Endothelial cell of umbilical vein (primary cell): ENCODE measurements at regions not wholly inside any gene's neighbourhood (a gene's known extent, or its start where the extent isn't known, plus 50 kb on each side); places are given as distances from the start of the nearest gene placed in this dataset.

Experiments
- BruUV-seq: library from RNA; stranded (reverse); fragments of 400-500 nt; replicated peaks from 2 replicates; lab custom pipeline; 2021; lab: Mats Ljungman, UMichigan
- CTCF ChIA-PET: fragments of 300-600, 350-600 bp; sonication (Branson Sonifier 250); formaldehyde crosslinking; loops from one replicate; lab custom pipeline; 2021; ENCODE audit warnings: antibody characterized with exemption, inconsistent platforms; lab: Charles Lee
- POLR2A ChIA-PET: fragments of 300-600, 350-600 bp; sonication (Branson Sonifier 250); formaldehyde crosslinking; loops from one replicate; lab custom pipeline; 2021; ENCODE audit warnings: antibody characterized with exemption, inconsistent platforms; lab: Charles Lee
- DNase-seq: peaks from one replicate; pipeline ENCODE4 v3.0.0-alpha.2; 2011; ENCODE audit warnings: low read depth, low spot score
- FAIRE-seq: peaks from 2 replicates; lab custom pipeline; 2011; peaks lifted over from hg19 to GRCh38; lab: Jason Lieb, UNC
- H2AFZ ChIP-seq: 2 replicates; pipeline ENCODE4 v1.6.0; 2012; ENCODE audit warnings: low read depth, low read length, control low read depth, inconsistent platforms
- H3K27ac ChIP-seq: 2 replicates; pipeline ENCODE4 v1.5.1; 2011; ENCODE audit warnings: low read depth, mild to moderate bottlenecking, control low read depth, low read length, moderate library complexity; ENCODE audit not compliant: insufficient read depth
- H3K27me3 ChIP-seq, 2 experiments: 2 replicates each; pipeline versions ENCODE4 v1.6.0 to v1.6.1; 2011; ENCODE audit warnings: low read length in 2 of 2, mixed read lengths in 1 of 2; ENCODE audit not compliant: control insufficient read depth in 2 of 2, insufficient read depth in 2 of 2
- H3K36me3 ChIP-seq, 2 experiments: 2 replicates in 1 of 2; 3 replicates in 1 of 2; pipeline ENCODE4 v1.5.1; 2011; ENCODE audit warnings: low read length in 2 of 2, mild to moderate bottlenecking in 1 of 2, moderate library complexity in 1 of 2; ENCODE audit not compliant: control insufficient read depth in 2 of 2, insufficient read depth in 2 of 2; ENCODE audit errors: extremely low read depth in 1 of 2
- H3K4me1 ChIP-seq: 3 replicates; pipeline ENCODE4 v1.5.1; 2011; ENCODE audit warnings: mild to moderate bottlenecking, low read length; ENCODE audit not compliant: control insufficient read depth, insufficient read depth; ENCODE audit errors: extremely low read depth
- H3K4me2 ChIP-seq: 2 replicates; pipeline ENCODE4 v1.6.1; 2011; ENCODE audit warnings: low read length, control low read depth, mixed read lengths; ENCODE audit not compliant: insufficient read depth
- H3K4me3 ChIP-seq, 3 experiments: fragments of 200-600 bp in 1 of 3; sonication (generic), shearing (Covaris generic) in 1 of 3; replicated peaks in 1 of 3; 2 replicates each; pipeline ENCODE4 v1.5.1; 2011 to 2016; ENCODE audit warnings: control low read depth in 3 of 3, low read length in 3 of 3, mild to moderate bottlenecking in 2 of 3, inconsistent platforms in 1 of 3, low read depth in 1 of 3, moderate library complexity in 1 of 3; ENCODE audit not compliant: insufficient read depth in 1 of 3
- H3K79me2 ChIP-seq: 2 replicates; pipeline ENCODE4 v1.6.0; 2012; ENCODE audit warnings: low read length, inconsistent platforms; ENCODE audit not compliant: control insufficient read depth, insufficient read depth
- H3K9ac ChIP-seq: replicated peaks from 2 replicates; pipeline ENCODE3; 2011; ENCODE audit warnings: low read length, control low read depth; ENCODE audit not compliant: insufficient read depth; ENCODE audit errors: extremely low read depth
- H3K9me1 ChIP-seq: replicated peaks from 3 replicates; pipeline ENCODE4 v1.6.0; 2011; ENCODE audit warnings: mild to moderate bottlenecking, low read length; ENCODE audit not compliant: control insufficient read depth, insufficient read depth; ENCODE audit errors: extremely low read depth
- H3K9me3 ChIP-seq: replicated peaks from 2 replicates; pipeline ENCODE4 v1.5.1; 2012; ENCODE audit warnings: low read length, inconsistent platforms; ENCODE audit not compliant: control insufficient read depth, insufficient read depth
- H4K20me1 ChIP-seq: replicated peaks from 2 replicates; pipeline ENCODE3; 2011; ENCODE audit warnings: mild to moderate bottlenecking, low read length; ENCODE audit not compliant: control insufficient read depth, insufficient read depth; ENCODE audit errors: extremely low read depth
- CTCF ChIP-seq, 2 donors: IDR thresholded peaks; 1 replicate in 1 of 2; 2 replicates in 1 of 2; pipeline ENCODE4 v1.5.1; 2011; ENCODE audit warnings: low read length in 2 of 2, mild to moderate bottlenecking in 2 of 2, moderate library complexity in 2 of 2, control low read depth in 1 of 2, inconsistent platforms in 1 of 2, low read depth in 1 of 2; ENCODE audit not compliant: insufficient read depth in 1 of 2; ENCODE audit errors: extremely low read depth in 1 of 2
- EZH2 ChIP-seq: IDR thresholded peaks from 2 replicates; pipeline ENCODE4 v1.6.1; 2012; ENCODE audit warnings: borderline replicate concordance, low read depth, mild to moderate bottlenecking, moderate library complexity, low read length, inconsistent platforms; ENCODE audit not compliant: severe bottlenecking
- FOS ChIP-seq: IDR thresholded peaks from 2 replicates; pipeline ENCODE4 v1.6.1; 2011; ENCODE audit warnings: mild to moderate bottlenecking, low read length, moderate library complexity, borderline replicate concordance; ENCODE audit not compliant: insufficient read depth
- GATA2 ChIP-seq: IDR thresholded peaks from 2 replicates; pipeline ENCODE4 v1.7.0; 2011; ENCODE audit warnings: low read depth, mild to moderate bottlenecking, moderate library complexity, mixed read lengths, low read length; ENCODE audit not compliant: insufficient read length, insufficient read depth
- JUN ChIP-seq: IDR thresholded peaks from 2 replicates; pipeline ENCODE4 v1.6.1; 2011; ENCODE audit warnings: borderline replicate concordance, low read depth; ENCODE audit not compliant: insufficient read length, insufficient read depth
- MAX ChIP-seq: IDR thresholded peaks from 2 replicates; pipeline ENCODE4 v1.6.1; 2011; ENCODE audit not compliant: insufficient read depth, insufficient read length
- MYC ChIP-seq: IDR thresholded peaks from one replicate; pipeline ENCODE4 v1.6.1; 2011; ENCODE audit warnings: mild to moderate bottlenecking, low read depth, low read length
- POLR2A ChIP-seq: IDR thresholded peaks from 2 replicates; pipeline ENCODE4 v1.6.1; 2012; ENCODE audit warnings: low read depth, mild to moderate bottlenecking, control low read depth, low read length
- POLR2AphosphoS5 ChIP-seq: IDR thresholded peaks from 2 replicates; pipeline ENCODE4 v1.6.1; 2012; ENCODE audit warnings: low read depth, mild to moderate bottlenecking, control low read depth, low read length, moderate library complexity; ENCODE audit not compliant: insufficient read depth
- dilution Hi-C: fragments of 300-500 bp; cut with MboI; formaldehyde crosslinking; loops from one replicate; pipeline ENCODE4 v1.15.0; 2019; ENCODE audit warnings: low sequenced_read_pairs; ENCODE audit not compliant: extremely low pct_ligation_motif_present
- intact Hi-C: fragments of 100-400 bp; cut with micrococcal nuclease; formaldehyde crosslinking; loops from one replicate; pipeline ENCODE4 v1.10.0; 2022

- dilution Hi-C loops, result no loop called here
- DNase-seq (no peak), FAIRE-seq (no peak)
- H4K20me1 ChIP-seq, result no peaks in the 10 kb centered on the region
- H3K79me2 ChIP-seq, result no peaks in the 10 kb centered on the region
- no peaks in the 10 kb centered on the region for H3K9me3 ChIP-seq
- no peak overlapping the region for H3K27ac ChIP-seq
- POLR2A ChIA-PET, result no interaction called here
- no peaks in the 10 kb centered on the region for H3K9me1 ChIP-seq
- H3K36me3 ChIP-seq, result no peaks in the 10 kb centered on the region
- no peak overlapping the region for H3K4me2 ChIP-seq
- CTCF ChIA-PET, result interaction anchor here (1.6 kb wide), 1 partner anchor 12 kb away, joined by 5 read pairs; no protein-coding TSS in a partner anchor
- intact Hi-C loops, result no loop called here
- H2AFZ ChIP-seq, result no peak overlapping the region
- H3K27me3 ChIP-seq, result no peaks in the 10 kb centered on the region
- H3K4me1 ChIP-seq, result peaks cover 9% of the 10 kb centered on the region
- TF ChIP-seq EZH2 (no peak), JUN (no peak), FOS (no peak), MAX (no peak), POLR2AphosphoS5 (no peak), CTCF (IDR thresholded peaks at IDR 0.05; ENCODE audit: extremely low read depth in 1 of 2, insufficient read depth in 1 of 2, low read depth in 1 of 2, low read length in 2 of 2) (no peak), GATA2 (no peak), MYC (no peak), POLR2A (no peak)
- H3K9ac ChIP-seq, result no peak overlapping the region
- no TSS peak for BruUV-seq
- no peak overlapping the region for H3K4me3 ChIP-seq
Measured at GRCh38 chr9:16331527-16331926, 538.9 kb downstream of the BNC2 start.
